Heart left ventricle (tissue), 13 donors: ENCODE measurements at regions not wholly inside any gene's neighbourhood (a gene's known extent, or its start where the extent isn't known, plus 50 kb on each side); places are given as distances from the start of the nearest gene placed in this dataset.

ENCODE experiments used
- POLR2A ChIP-seq, 2 donors: fragments of 450-650 bp; IDR thresholded peaks; one replicate each; pipeline ENCODE4 v1.6.1; 2017; ENCODE audit warnings: antibody characterized with exemption in 2 of 2, mild to moderate bottlenecking in 2 of 2, moderate library complexity in 2 of 2
- TF ChIP-seq, protein P1 (sequence below), 12 donors: fragments of 200-600 bp; sonication (generic) in 4 of 12; IDR thresholded peaks; one replicate each; pipeline versions ENCODE4 v1.5.0 to v1.8.0; 2018 to 2022; ENCODE audit warnings: antibody characterized with exemption in 12 of 12, mild to moderate bottlenecking in 5 of 12
- donor health status: ischemic (EF 13 %, LVEDD 7.1; RV severe dilation, severe dysfunction).
- donor health status: DM: no; HTN: yes; CAD: no.
- donor health status: DM: no; HTN: no; CAD: no.
- donor health status: ischemic (EF 25% LVEDD 6.9; RV normal size, moderate dysfunction).
- donor health status: ischemic (EF 25% LVEDD 5.7; RV mildly dilated, moderate dysfunction).
- donor health status: ischemic (EF 35%, LVEDD 5.7; RV mildly dilated, moderate dysfunction).
- donor health status: nonischemic (EF 11% LVEDD 7.7; RV severe dilation, severe dysfunction).
- donor health status: DM: yes; HTN: yes; CAD: no.
- donor health status: PGD.
- donor health status: ischemic (EF 29% LVEDD 5.4; RV normal size, mild dysfunction).
- donor health status: nonischemic (EF 23%, LVEDD 6.1; RV moderate dilation, normal function).

DNA sequence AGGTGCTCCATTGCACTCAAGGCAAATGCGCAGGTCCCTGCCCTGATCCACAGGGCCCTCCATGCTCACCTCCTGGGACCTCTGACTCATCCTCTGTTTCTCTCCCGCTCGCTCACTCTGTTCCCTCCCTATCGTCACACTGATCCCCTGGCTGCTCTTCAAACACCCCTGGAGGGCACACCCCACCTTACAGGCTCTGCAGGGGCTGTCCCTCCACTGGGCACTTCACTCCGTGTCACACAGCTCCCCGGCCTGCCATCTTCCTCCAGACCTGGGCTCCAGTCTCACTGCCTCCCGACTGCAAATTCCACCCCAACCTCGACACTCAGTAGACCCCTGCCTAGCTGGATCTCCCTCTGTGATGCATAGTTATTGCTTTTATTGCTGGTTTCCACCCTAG is 91.5 kb upstream of the PRDM11 start:
- no peak for TF ChIP-seq POLR2A (IDR thresholded peaks at IDR 0.05)
- TF ChIP-seq, protein P1, sequence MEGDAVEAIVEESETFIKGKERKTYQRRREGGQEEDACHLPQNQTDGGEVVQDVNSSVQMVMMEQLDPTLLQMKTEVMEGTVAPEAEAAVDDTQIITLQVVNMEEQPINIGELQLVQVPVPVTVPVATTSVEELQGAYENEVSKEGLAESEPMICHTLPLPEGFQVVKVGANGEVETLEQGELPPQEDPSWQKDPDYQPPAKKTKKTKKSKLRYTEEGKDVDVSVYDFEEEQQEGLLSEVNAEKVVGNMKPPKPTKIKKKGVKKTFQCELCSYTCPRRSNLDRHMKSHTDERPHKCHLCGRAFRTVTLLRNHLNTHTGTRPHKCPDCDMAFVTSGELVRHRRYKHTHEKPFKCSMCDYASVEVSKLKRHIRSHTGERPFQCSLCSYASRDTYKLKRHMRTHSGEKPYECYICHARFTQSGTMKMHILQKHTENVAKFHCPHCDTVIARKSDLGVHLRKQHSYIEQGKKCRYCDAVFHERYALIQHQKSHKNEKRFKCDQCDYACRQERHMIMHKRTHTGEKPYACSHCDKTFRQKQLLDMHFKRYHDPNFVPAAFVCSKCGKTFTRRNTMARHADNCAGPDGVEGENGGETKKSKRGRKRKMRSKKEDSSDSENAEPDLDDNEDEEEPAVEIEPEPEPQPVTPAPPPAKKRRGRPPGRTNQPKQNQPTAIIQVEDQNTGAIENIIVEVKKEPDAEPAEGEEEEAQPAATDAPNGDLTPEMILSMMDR (IDR thresholded peaks at IDR 0.05), result no peak
